Parathyroid adenoma (tissue), 2 donors: ENCODE measurements at regions not wholly inside any gene's neighbourhood (a gene's known extent, or its start where the extent isn't known, plus 50 kb on each side); places are given as distances from the start of the nearest gene placed in this dataset.
"Not testable (repeated sequence)": the region's sequence is repeated elsewhere in the genome, so short reads cannot be mapped to it uniquely, and the experiment has no call there.

Experiments used
- H2AFZ ChIP-seq: fragments of 300-600 bp; sonication (generic); one replicate; pipeline ENCODE4 v1.7.0; 2017; ENCODE audit warnings: antibody characterized with exemption, mild to moderate bottlenecking
- H3K27ac ChIP-seq: fragments of 300-600 bp; sonication (generic); one replicate; pipeline ENCODE4 v1.7.0; 2017
- H3K27me3 ChIP-seq: fragments of 300-600 bp; sonication (generic); one replicate; pipeline ENCODE4 v1.7.0; 2017; ENCODE audit warnings: low read length; ENCODE audit not compliant: control insufficient read depth, insufficient read depth
- H3K36me3 ChIP-seq: fragments of 300-600 bp; sonication (generic); one replicate; pipeline ENCODE4 v1.7.0; 2017; ENCODE audit warnings: low read length; ENCODE audit not compliant: control insufficient read depth, insufficient read depth
- H3K4me1 ChIP-seq: fragments of 300-600 bp; sonication (generic); one replicate; pipeline ENCODE4 v1.7.0; 2017; ENCODE audit warnings: control low read depth
- H3K4me2 ChIP-seq: fragments of 300-600 bp; sonication (generic); one replicate; pipeline ENCODE4 v1.7.0; 2017; ENCODE audit warnings: low read length
- H3K4me3 ChIP-seq: fragments of 300-600 bp; sonication (generic); one replicate; pipeline ENCODE4 v1.7.0; 2017; ENCODE audit warnings: low read depth, low read length
- H3K79me2 ChIP-seq: fragments of 300-600 bp; sonication (generic); one replicate; pipeline ENCODE4 v1.7.0; 2017; ENCODE audit warnings: control low read depth
- H3K9ac ChIP-seq: fragments of 300-600 bp; sonication (generic); one replicate; pipeline ENCODE4 v1.7.0; 2017; ENCODE audit warnings: mild to moderate bottlenecking
- H3K9me3 ChIP-seq: fragments of 300-600 bp; sonication (generic); one replicate; pipeline ENCODE4 v1.7.0; 2017; ENCODE audit warnings: low read length; ENCODE audit not compliant: control insufficient read depth
- CTCF ChIP-seq: fragments of 300-600 bp; sonication (generic); IDR thresholded peaks from one replicate; pipeline ENCODE4 v1.7.0; 2017; ENCODE audit warnings: antibody characterized with exemption, mild to moderate bottlenecking
- donor health status: primary hyperparathyroidism.

- TF ChIP-seq CTCF = no peak
Measured at GRCh38 chr10:64762861-64763260, 1241.7 kb downstream of the REEP3 start.

GRCh38 chr10:64765498-64765897, 1244.3 kb downstream of the REEP3 start:
- no peak for TF ChIP-seq CTCF
- H2AFZ ChIP-seq = no peak overlapping the region
- H3K4me2 ChIP-seq = no peak overlapping the region
- no peaks in the 10 kb centered on the region for H3K36me3 ChIP-seq
- no peak overlapping the region for H3K9ac ChIP-seq
- H3K4me1 ChIP-seq = no peaks in the 10 kb centered on the region
- H3K79me2 ChIP-seq = no peaks in the 10 kb centered on the region
- no peak overlapping the region for H3K27ac ChIP-seq
- H3K27me3 ChIP-seq = no peaks in the 10 kb centered on the region
- H3K9me3 ChIP-seq = no peaks in the 10 kb centered on the region
- H3K4me3 ChIP-seq = no peak overlapping the region

More at GRCh38 chr10:64762861-64763260, 1241.7 kb downstream of the REEP3 start:
- H3K79me2 ChIP-seq = no peaks in the 10 kb centered on the region
- H3K36me3 ChIP-seq = no peaks in the 10 kb centered on the region
- no peak overlapping the region for H3K4me3 ChIP-seq
- H3K9ac ChIP-seq = no peak overlapping the region
- no peak overlapping the region for H3K4me2 ChIP-seq
- H3K4me1 ChIP-seq = no peaks in the 10 kb centered on the region
- H3K27ac ChIP-seq = no peak overlapping the region
- no peak overlapping the region for H2AFZ ChIP-seq
- no peaks in the 10 kb centered on the region for H3K27me3 ChIP-seq
- no peaks in the 10 kb centered on the region for H3K9me3 ChIP-seq

- Histone ChIP-seq H3K27me3 (no peaks in the 10 kb centered on the region), H3K9ac (no peak overlapping the region), H3K36me3 (no peaks in the 10 kb centered on the region)
Measured at GRCh38 chr10:64771253-64772050, 1250.3 kb downstream of the REEP3 start.

GRCh38 chr10:64773357-64773756, 1252.2 kb downstream of the REEP3 start:
- Histone ChIP-seq H3K27ac (no peak overlapping the region), H2AFZ (no peak overlapping the region), H3K36me3 (no peaks in the 10 kb centered on the region), H3K9me3 (no peaks in the 10 kb centered on the region), H3K4me3 (no peak overlapping the region), H3K27me3 (no peaks in the 10 kb centered on the region), H3K79me2 (no peaks in the 10 kb centered on the region), H3K9ac (no peak overlapping the region), H3K4me2 (no peak overlapping the region), H3K4me1 (no peaks in the 10 kb centered on the region)
- TF ChIP-seq CTCF = no peak

More at GRCh38 chr10:64771253-64772050, 1250.3 kb downstream of the REEP3 start:
- no peak for TF ChIP-seq CTCF
- no peak overlapping the region for H3K4me2 ChIP-seq
- H3K4me1 ChIP-seq = no peaks in the 10 kb centered on the region
- no peak overlapping the region for H2AFZ ChIP-seq
- no peak overlapping the region for H3K4me3 ChIP-seq
- H3K79me2 ChIP-seq = no peaks in the 10 kb centered on the region
- no peak overlapping the region for H3K27ac ChIP-seq
- H3K9me3 ChIP-seq = no peaks in the 10 kb centered on the region

GRCh38 chr10:64784451-64784850, 1263.2 kb downstream of the REEP3 start:
- not testable (repeated sequence) for H3K36me3 ChIP-seq, H2AFZ ChIP-seq, H3K4me2 ChIP-seq, H3K4me3 ChIP-seq, H3K4me1 ChIP-seq, H3K9ac ChIP-seq, H3K27ac ChIP-seq, H3K79me2 ChIP-seq, H3K9me3 ChIP-seq, H3K27me3 ChIP-seq
